NT2/D1 (cell line): ENCODE measurements at regions not wholly inside any gene's neighbourhood (a gene's known extent, or its start where the extent isn't known, plus 50 kb on each side); places are given as distances from the start of the nearest gene placed in this dataset.

Source experiments
- SUZ12 ChIP-seq: IDR thresholded peaks from 2 replicates; pipeline ENCODE4 v1.6.1; 2011; ENCODE audit not compliant: insufficient read length, insufficient read depth; ENCODE audit errors: extremely low read depth
- YY1 ChIP-seq: IDR thresholded peaks from 2 replicates; pipeline ENCODE4 v1.6.1; 2011; ENCODE audit not compliant: insufficient read length, insufficient read depth
- ZNF274 ChIP-seq: IDR thresholded peaks from 2 replicates; pipeline ENCODE4 v1.6.1; 2011; ENCODE audit warnings: mild to moderate bottlenecking, low read depth, low read length

DNA sequence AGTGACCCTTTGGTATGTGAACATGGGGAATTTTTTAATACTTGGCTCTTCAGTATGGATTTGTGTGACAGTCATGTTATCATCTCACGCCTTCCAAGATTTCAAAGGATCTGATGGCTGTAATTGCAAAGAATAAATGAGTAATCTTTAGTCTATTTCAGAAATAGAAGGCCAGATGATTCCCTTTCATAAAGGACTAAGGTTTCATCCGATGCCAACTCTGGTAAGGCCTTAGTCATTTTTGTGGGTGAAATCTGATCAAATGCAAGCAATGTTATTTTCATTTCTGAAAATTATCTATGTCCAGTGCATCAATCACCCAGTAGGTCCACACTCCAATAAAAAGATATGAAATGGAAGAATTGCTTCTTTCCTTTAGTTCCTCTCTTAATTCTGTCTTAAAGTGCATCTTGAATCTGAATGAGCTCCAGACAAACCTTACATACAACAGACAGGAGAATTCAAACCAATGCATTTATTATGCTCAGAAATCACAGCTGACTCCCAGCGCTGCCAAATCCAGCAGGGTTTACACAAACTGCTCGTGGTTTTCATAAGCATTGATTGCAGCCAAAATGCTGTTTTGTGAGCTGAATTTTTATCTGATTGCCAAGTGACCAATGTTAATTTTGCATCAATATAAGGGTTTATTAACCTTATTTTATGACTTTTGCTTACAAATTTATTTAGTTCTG, 565.2 kb upstream of the MARCKS start:
- TF ChIP-seq ZNF274 (no peak), YY1 (no peak), SUZ12 (no peak)
